SK-N-SH (cell line): ENCODE measurements at regions not wholly inside any gene's neighbourhood (a gene's known extent, or its start where the extent isn't known, plus 50 kb on each side); places are given as distances from the start of the nearest gene placed in this dataset.

ENCODE experiments used
- CTCF ChIA-PET: fragments of 300-600, 350-600 bp; formaldehyde crosslinking; extraction: SDS; loops from one replicate; lab custom pipeline; 2021; lab: Yijun Ruan, JAX
- POLR2A ChIA-PET: fragments of 350-600 bp; sonication (Branson Sonifier 250); formaldehyde crosslinking; extraction: SDS; loops from one replicate; lab custom pipeline; 2020; ENCODE audit warnings: antibody characterized with exemption, inconsistent platforms; lab: Yijun Ruan, JAX
- DNase-seq: peaks from one replicate; pipeline ENCODE4 v3.0.0; 2012
- H2AFZ ChIP-seq: fragments of 200-600 bp; sonication (generic); 2 replicates; pipeline ENCODE4 v1.8.1; 2016; ENCODE audit warnings: antibody characterized with exemption, mild to moderate bottlenecking, low read depth
- H3F3A ChIP-seq: fragments of 200-600 bp; sonication (generic); replicated peaks from 2 replicates; pipeline ENCODE3; 2016; ENCODE audit warnings: antibody characterized with exemption, mild to moderate bottlenecking; ENCODE audit not compliant: insufficient read depth
- H3K27ac ChIP-seq, 2 experiments: fragments of 200-500 bp in 1 of 2; fragments of 200-600 bp in 1 of 2; sonication (Bioruptor generic) in 1 of 2; sonication (generic), shearing (Covaris generic) in 1 of 2; 2 replicates each; pipeline versions ENCODE4 v1.5.1 to v1.6.1; 2014 to 2016; ENCODE audit warnings: low read depth in 2 of 2, inconsistent platforms in 1 of 2, low read length in 1 of 2, mild to moderate bottlenecking in 1 of 2, mixed read lengths in 1 of 2
- H3K27me3 ChIP-seq: fragments of 200-600 bp; sonication (generic), shearing (Covaris generic); 2 replicates; pipeline ENCODE4 v1.6.1; 2016; ENCODE audit warnings: mixed run types; ENCODE audit not compliant: insufficient read depth
- H3K36me3 ChIP-seq, 2 experiments: fragments of 200-500 bp in 1 of 2; fragments of 200-600 bp in 1 of 2; sonication (Bioruptor generic) in 1 of 2; sonication (generic) in 1 of 2; replicated peaks in 1 of 2; 2 replicates each; pipeline versions ENCODE3 to v1.5.1; 2014 to 2016; ENCODE audit warnings: low read length in 1 of 2, mild to moderate bottlenecking in 1 of 2; ENCODE audit not compliant: insufficient read depth in 2 of 2, control insufficient read depth in 1 of 2
- H3K4me1 ChIP-seq, 2 experiments: fragments of 200-500 bp in 1 of 2; fragments of 200-600 bp in 1 of 2; sonication (Bioruptor generic) in 1 of 2; sonication (generic), shearing (Covaris generic) in 1 of 2; 2 replicates each; pipeline versions ENCODE4 v1.5.1 to v1.6.1; 2014 to 2016; ENCODE audit warnings: low read depth in 1 of 2, low read length in 1 of 2, mixed run types in 1 of 2; ENCODE audit not compliant: insufficient read depth in 2 of 2, control insufficient read depth in 1 of 2
- H3K4me2 ChIP-seq: fragments of 200-600 bp; sonication (generic), shearing (Covaris generic); 2 replicates; pipeline ENCODE4 v1.6.1; 2017; ENCODE audit warnings: mixed run types
- H3K4me3 ChIP-seq, 2 experiments: fragments of 200-500 bp in 1 of 2; fragments of 200-600 bp in 1 of 2; sonication (Bioruptor generic) in 1 of 2; sonication (generic), shearing (Covaris generic) in 1 of 2; 2 replicates each; pipeline versions ENCODE4 v1.5.1 to v1.8.1; 2014 to 2016; ENCODE audit warnings: low read depth in 2 of 2, inconsistent platforms in 1 of 2, low read length in 1 of 2, mild to moderate bottlenecking in 1 of 2, mixed read lengths in 1 of 2, moderate library complexity in 1 of 2
- H3K79me2 ChIP-seq: fragments of 200-600 bp; sonication (generic); 2 replicates; pipeline ENCODE4 v1.8.1; 2017; ENCODE audit warnings: mild to moderate bottlenecking; ENCODE audit not compliant: insufficient read depth
- H3K9ac ChIP-seq: fragments of 200-600 bp; sonication (generic); 2 replicates; pipeline ENCODE4 v1.6.1; 2017; ENCODE audit warnings: mixed run types
- H3K9me2 ChIP-seq: fragments of 200-600 bp; sonication (generic); 2 replicates; pipeline ENCODE4 v1.6.1; 2017; ENCODE audit warnings: mixed run types
- H3K9me3 ChIP-seq: fragments of 200-600 bp; sonication (generic); 2 replicates; pipeline ENCODE4 v1.6.1; 2017; ENCODE audit warnings: mixed run types, mild to moderate bottlenecking, moderate library complexity
- H4K20me1 ChIP-seq: fragments of 200-600 bp; sonication (generic); 2 replicates; pipeline ENCODE4 v1.6.1; 2017; ENCODE audit warnings: mild to moderate bottlenecking, mixed run types; ENCODE audit not compliant: insufficient read depth
- CTCF ChIP-seq: fragments of 200-600 bp; sonication (generic); IDR thresholded peaks from 2 replicates; pipeline ENCODE4 v1.6.1; 2017; ENCODE audit warnings: antibody characterized with exemption, mild to moderate bottlenecking, moderate library complexity
- ELF1 ChIP-seq: IDR thresholded peaks from 2 replicates; pipeline ENCODE4 v1.4.0; 2012
- EP300 ChIP-seq, 2 experiments: IDR thresholded peaks; 2 replicates each; pipeline versions ENCODE4 v1.4.0 to v1.6.1; 2012; ENCODE audit warnings: borderline replicate concordance in 1 of 2, low read depth in 1 of 2, low read length in 1 of 2
- EZH2phosphoT487 ChIP-seq: fragments of 200-600 bp; sonication (generic); IDR thresholded peaks from 2 replicates; pipeline ENCODE4 v1.6.1; 2017; ENCODE audit warnings: low read depth, mixed run types, mild to moderate bottlenecking, antibody characterized with exemption, moderate library complexity, borderline replicate concordance
- FOSL2 ChIP-seq: IDR thresholded peaks from 2 replicates; pipeline ENCODE4 v1.4.0; 2012; ENCODE audit warnings: low read depth, mild to moderate bottlenecking, moderate library complexity, borderline replicate concordance
- GABPA ChIP-seq: IDR thresholded peaks from 2 replicates; pipeline ENCODE4 v1.4.0; 2012; ENCODE audit warnings: low read depth, mild to moderate bottlenecking
- MAX ChIP-seq: IDR thresholded peaks from 2 replicates; pipeline ENCODE4 v1.4.0; 2012; ENCODE audit warnings: low read depth
- MXI1 ChIP-seq: IDR thresholded peaks from 2 replicates; pipeline ENCODE4 v1.6.1; 2012; ENCODE audit warnings: mild to moderate bottlenecking, low read depth, low read length, improper control_type of control experiment
- NRF1 ChIP-seq: IDR thresholded peaks from 2 replicates; pipeline ENCODE4 v1.6.1; 2012; ENCODE audit warnings: low read depth, mild to moderate bottlenecking, low read length
- POLR2AphosphoS5 ChIP-seq: IDR thresholded peaks from 2 replicates; pipeline ENCODE4 v1.6.1; 2012; ENCODE audit warnings: low read depth, low read length
- RAD21 ChIP-seq: IDR thresholded peaks from 2 replicates; pipeline ENCODE4 v1.6.1; 2012; ENCODE audit warnings: mild to moderate bottlenecking, low read length
- RXRA ChIP-seq: IDR thresholded peaks from 2 replicates; pipeline ENCODE4 v1.4.0; 2012; ENCODE audit warnings: low read depth, mild to moderate bottlenecking, borderline replicate concordance
- SIN3A ChIP-seq: IDR thresholded peaks from 2 replicates; pipeline ENCODE4 v1.6.1; 2012; ENCODE audit warnings: low read depth, mild to moderate bottlenecking, low read length, moderate library complexity, borderline replicate concordance
- TEAD4 ChIP-seq: IDR thresholded peaks from 2 replicates; pipeline ENCODE4 v1.4.0; 2012; ENCODE audit warnings: mild to moderate bottlenecking, borderline replicate concordance; ENCODE audit not compliant: insufficient read depth
- USF1 ChIP-seq: IDR thresholded peaks from 2 replicates; pipeline ENCODE4 v1.4.0; 2012; ENCODE audit warnings: low read depth, borderline replicate concordance
- USF2 ChIP-seq: fragments of 150-350 bp; IDR thresholded peaks from 2 replicates; pipeline ENCODE4 v1.6.1; 2017; ENCODE audit warnings: antibody characterized with exemption, low read length, low read depth, borderline replicate concordance
- YY1 ChIP-seq: IDR thresholded peaks from 2 replicates; pipeline ENCODE4 v1.4.0; 2012; ENCODE audit warnings: low read depth, mild to moderate bottlenecking
- WGBS: methylation state at CpG from one replicate; pipeline ENCODE4 v1.1.6; 2017; ENCODE audit warnings: low lambda C conversion rate; 5-methylcytosine and 5-hydroxymethylcytosine counted together

GRCh38 chr18:70522183-70522680, 233.4 kb downstream of the SOCS6 start:
- H3K9me3 ChIP-seq, result no peaks in the 10 kb centered on the region
- ChIA-PET CTCF (interaction anchor here (0.9 kb wide), 1 partner anchor 45 kb away, joined by 3 read pairs; no protein-coding TSS in a partner anchor), POLR2A (no interaction called here)
- H3K79me2 ChIP-seq, result no peaks in the 10 kb centered on the region
- no peak for DNase-seq
- no peak overlapping the region for H3K9ac ChIP-seq
- H2AFZ ChIP-seq, result no peak overlapping the region
- H3K27me3 ChIP-seq, result no peaks in the 10 kb centered on the region; the same call in 1 of the 2 replicates
- WGBS, result 71% methylated on average over 5 of the region's 5 CpGs
- no peak overlapping the region for H3K27ac ChIP-seq
- H3F3A ChIP-seq, result no peaks in the 10 kb centered on the region
- H3K9me2 ChIP-seq, result no peaks in the 10 kb centered on the region
- H4K20me1 ChIP-seq, result no peaks in the 10 kb centered on the region
- no peak overlapping the region for H3K4me3 ChIP-seq
- TF ChIP-seq CTCF (no peak), MXI1 (no peak), TEAD4 (no peak), RAD21 (no peak), SIN3A (no peak), GABPA (no peak), YY1 (no peak), POLR2AphosphoS5 (no peak), ELF1 (no peak), RXRA (no peak), EZH2phosphoT487 (no peak), USF2 (no peak), MAX (no peak), NRF1 (no peak), USF1 (no peak), FOSL2 (no peak), EP300 (IDR thresholded peaks at IDR 0.05; ENCODE audit: borderline replicate concordance in 1 of 2, low read depth in 1 of 2, low read length in 1 of 2) (no peak)
- no peak overlapping the region for H3K4me2 ChIP-seq
- peaks cover 0 to 4% of the 10 kb centered on the region in 2 experiments for H3K36me3 ChIP-seq
- H3K4me1 ChIP-seq, result peaks cover 0 to 5% of the 10 kb centered on the region in 2 experiments; a peak in 2 of 4 replicates
